ENCODE measurements at regions not wholly inside any gene's neighbourhood (a gene's known extent, or its start where the extent isn't known, plus 50 kb on each side); places are given as distances from the start of the nearest gene placed in this dataset.
"Not testable (repeated sequence)": the region's sequence is repeated elsewhere in the genome, so short reads cannot be mapped to it uniquely, and the experiment has no call there.

- not testable (repeated sequence) for TF ChIP-seq POLR2A, CTCF, EP300 (IDR thresholded peaks at IDR 0.05)
Measured at GRCh38 chr6:76905541-76905940, 557.8 kb downstream of the HTR1B start.
